HCEC 1CT (cell line): ENCODE measurements at regions not wholly inside any gene's neighbourhood (a gene's known extent, or its start where the extent isn't known, plus 50 kb on each side); places are given as distances from the start of the nearest gene placed in this dataset.

ENCODE experiments used
- DNase-seq: peaks from one replicate; pipeline ENCODE4 v3.0.0-alpha.2; 2017

DNA sequence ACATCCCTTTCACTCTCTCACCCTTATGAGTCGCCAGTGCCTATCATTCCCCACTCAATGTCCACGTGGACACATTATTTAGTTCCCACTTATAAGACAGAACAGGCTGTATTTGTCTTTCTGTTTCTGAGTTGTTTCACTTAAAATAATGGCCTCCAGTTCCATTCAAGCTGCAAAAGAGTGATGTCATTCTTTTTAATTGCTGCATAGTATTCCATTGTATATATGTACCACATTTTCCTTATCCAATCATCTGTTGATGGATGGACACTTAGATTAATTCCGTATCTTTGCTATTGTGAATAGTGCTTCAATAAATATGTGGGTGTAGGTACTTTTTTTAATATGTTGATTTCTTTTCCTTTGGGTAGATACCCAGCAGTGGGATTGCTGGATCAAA, 79.1 kb downstream of the ZNF365 start:
- DNase-seq = no peak

DNA sequence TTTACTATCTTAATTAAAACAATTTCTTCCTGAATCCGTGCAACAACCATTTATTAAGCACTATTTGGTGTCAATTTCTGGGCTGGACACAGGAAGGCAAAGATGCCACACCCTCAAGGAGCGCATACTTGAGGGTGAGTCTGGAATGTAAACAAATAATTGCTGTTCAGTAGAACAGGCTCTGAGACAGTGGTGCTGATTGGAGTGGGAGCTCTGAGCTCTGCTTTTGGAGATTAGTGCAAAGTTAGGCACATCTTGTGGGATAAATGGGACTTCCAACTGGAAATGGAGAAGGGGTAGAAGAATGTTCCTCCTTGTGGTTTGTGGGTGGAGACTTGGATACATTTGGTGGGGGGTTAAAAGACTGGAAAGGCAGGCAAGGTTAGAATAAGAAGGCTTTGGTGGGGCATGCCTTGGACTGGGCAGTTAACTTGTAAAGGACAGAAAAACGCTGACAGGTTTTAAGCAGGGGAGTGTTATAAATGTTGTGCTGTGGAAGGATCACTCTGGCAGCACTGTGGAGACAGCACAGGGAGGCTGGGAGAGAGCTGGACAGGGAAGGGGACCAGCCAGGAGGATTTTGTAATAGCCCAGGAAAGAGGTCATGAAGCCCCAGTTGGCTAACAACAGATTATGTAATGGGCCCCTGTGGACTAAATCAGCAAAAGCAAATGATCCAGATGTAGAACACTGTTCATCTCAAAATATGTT, 80.7 kb downstream of the ZNF365 start:
- peak; percentile 74 for DNase-seq

DNA sequence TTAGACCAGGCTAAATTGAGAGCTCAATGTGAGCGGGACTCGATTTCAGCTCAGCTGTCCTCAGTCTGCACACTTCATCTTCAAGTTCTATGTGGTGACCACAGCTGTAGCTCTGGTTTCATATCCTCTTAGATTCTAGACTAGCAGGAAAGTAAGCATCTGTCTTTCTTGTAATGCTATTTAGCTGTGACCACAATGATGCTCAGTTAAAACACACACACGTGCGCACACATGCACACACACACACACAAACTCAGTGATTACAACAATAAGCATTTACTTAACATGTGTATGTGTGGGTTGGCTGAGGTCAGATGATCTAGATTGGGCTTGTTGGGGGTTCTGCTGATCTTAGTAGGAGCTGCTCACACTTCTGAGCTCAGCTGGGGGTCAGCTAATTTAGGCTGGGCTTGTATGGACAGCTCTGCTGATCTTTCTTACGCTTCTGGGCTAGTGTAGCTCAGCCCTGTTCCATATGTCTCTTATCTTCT, 82.5 kb downstream of the ZNF365 start:
- DNase-seq = no peak

DNA sequence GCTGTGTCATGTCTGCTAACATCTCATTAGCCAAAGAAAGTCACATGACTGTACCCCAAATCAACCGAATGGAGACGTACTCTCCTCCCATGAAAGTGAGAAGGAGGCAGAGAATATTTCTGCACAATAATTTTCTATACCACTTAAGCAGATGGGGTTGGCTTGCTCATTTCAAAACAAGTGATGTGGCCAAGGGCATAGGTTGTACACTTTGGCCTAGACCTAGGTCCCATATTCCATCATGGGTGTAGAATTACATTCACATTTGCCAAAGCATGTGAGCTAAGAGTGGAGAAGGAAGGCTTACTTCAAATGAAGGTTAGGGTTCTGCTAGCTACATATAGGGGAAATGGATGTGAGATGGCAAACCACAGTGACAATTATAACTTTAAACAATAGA, 83.0 kb downstream of the ZNF365 start:
- no peak for DNase-seq

DNA sequence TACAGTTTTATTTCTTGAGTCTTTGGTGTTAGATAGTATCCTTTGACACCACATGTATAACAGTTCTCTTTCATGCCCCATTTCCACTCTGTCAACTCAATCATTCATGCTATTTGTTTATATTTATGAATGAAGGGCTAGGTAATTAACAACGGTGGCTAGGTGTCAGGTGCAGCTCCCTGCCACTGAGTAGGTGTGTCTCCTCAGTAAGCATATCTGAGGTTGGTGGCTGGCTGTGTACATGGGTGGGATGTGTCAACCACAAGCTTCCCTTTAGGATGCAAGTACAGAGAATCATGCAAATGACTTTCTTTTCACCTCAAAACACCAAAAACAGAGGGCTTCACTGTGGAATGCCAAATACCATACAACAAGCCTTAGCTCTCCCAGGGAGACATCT, 83.4 kb downstream of the ZNF365 start:
- DNase-seq = no peak

DNA sequence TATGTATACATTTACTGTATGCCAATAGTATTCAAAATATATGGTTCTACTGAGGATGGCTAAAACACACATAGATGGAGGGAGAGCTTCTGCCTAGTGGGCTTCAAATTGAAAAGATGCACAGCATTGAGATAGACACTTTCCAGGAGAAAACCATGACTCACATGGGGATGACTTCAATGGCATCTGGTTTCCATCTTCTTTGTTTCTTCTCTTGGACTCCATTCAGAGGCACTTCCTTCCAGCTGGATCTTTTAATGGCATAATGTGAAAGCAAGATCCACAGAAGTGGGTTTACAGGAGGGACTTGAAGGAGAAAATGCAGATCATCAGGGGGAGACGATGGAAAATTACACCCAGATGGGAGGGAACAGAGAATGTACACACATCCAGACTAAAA, 84.9 kb downstream of the ZNF365 start:
- peak; percentile 78 for DNase-seq

DNA sequence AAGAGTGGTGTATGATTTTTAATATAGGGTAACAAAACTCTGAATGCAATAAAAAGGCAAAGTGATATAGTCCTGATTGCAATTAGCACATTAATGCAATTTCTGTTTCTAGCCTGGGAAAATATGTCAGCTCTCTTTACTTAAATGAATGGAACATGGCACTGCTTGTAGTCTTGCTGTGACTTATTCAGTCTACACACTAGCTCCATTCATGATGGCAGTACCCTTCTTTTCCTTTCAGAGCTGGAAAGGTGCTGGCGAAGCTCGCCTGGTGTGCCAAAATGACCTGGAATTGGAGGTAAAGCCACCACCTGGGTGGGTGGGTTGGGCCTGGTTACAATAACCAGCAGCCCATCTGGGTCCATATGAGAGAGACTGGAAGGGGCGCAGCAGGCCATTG, 85.3 kb downstream of the ZNF365 start:
- DNase-seq = no peak

DNA sequence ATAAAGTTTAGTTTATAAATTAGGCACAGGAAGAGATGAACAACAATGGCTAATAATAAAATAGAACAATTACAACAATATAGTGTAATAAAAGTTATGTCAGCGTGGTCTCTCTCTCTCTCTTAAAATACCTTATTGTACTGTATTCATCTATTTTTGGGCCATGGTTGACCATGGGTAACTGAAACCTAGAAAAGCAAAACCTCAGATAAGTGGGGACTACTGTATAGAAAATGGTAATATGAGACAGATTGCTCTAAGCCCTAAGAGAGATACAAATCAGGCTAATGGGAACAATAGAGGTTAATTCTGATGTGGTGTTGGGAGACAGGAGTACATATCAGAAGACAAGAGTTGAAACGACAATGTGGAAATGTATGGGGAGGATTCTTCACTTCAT, 86.2 kb downstream of the ZNF365 start:
- no peak for DNase-seq

DNA sequence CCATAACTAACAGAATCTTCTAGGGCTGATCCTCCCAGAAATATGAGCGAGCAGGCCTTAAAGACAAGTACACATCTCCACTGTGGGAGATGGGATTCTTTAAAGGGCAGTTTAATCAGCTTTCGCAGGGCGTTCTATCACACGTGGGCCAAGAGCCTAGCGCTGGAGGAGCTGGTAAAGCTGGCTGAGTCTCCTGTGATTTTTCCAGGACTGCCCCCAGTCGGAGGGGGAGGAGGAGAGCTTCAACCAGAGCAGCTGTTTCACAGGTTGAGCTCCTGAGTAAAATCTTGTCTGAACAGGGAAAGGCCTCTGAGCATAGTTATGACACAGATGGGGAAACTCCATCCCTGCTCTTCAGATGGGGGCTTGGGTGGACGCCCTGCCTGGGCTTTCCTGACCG, 87.0 kb downstream of the ZNF365 start:
- no peak for DNase-seq

DNA sequence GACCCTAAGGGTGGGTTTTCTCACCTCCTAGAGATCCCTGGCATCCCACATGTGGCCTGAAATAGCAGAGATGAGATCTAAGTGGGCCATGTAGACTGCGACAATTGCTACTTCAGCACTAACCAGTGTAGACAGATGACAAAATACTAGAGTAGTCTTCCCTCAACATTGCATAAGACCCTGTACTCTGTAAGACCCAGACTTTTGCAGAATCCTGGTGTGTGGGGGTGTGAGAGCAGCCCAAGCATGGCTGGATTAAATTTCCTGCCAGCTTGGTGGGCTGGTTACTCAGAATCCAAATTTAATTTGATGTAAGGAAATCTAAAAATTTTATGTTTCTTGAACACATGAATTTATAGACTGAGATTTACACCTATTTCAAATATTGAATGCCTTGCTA, 88.3 kb downstream of the ZNF365 start:
- DNase-seq = no peak

DNA sequence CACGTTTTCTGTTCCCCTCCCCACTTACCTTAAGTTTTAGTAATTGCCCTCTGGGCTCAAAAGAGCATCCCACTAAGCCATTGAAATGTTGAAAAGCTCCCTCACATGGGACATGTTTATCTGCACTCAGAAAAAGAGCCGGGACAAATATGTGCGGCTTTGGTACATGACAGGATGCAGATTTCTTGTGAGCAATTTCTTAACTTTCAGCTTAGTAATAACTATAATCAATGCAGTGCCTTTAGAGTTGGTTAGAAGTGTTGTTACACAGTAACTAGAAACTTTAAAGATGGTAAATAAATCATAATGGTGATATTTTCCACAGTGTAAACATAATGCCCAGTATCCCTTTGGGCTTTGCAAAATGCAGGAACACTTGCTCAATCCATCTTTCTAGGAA, 89.2 kb downstream of the ZNF365 start:
- no peak for DNase-seq

DNA sequence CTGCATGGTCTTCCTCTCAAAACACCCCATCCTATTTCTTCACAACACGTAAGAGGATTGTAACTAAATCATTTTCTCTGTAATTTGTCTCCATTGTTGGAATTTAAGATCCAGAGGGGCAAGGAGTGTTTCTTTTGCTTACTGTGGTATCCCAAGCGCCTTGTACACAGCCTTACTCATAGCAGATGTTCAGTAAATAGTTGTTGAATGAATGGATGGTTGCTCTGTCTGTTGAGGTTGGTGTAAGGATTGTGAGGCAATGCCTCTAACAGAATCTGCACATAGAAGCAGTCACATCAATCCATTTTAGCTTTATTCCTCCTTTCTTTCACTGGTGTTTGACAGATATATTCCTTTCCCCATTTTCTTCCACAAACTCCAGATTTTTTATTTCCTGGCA, 90.1 kb downstream of the ZNF365 start:
- peak; percentile 52 for DNase-seq

DNA sequence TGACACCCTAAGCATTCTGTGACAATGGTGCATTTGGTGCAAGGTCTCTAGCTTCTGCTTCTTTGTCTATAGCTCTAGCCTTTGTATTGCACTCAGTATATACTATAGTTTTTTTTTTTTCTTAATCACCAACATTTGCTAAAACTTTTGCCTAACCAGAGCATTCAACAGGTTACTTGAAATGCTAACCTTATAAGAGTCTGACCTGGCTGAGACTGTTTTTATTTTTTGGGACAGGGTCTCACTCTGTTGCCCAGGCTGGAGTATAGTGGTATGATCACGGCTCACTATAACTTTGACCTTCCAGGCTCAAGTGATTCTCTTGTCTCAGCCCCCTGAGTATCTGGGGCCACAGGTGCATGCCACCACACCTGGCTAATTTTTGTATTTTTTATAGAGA, 92.4 kb downstream of the ZNF365 start:
- DNase-seq = no peak

DNA sequence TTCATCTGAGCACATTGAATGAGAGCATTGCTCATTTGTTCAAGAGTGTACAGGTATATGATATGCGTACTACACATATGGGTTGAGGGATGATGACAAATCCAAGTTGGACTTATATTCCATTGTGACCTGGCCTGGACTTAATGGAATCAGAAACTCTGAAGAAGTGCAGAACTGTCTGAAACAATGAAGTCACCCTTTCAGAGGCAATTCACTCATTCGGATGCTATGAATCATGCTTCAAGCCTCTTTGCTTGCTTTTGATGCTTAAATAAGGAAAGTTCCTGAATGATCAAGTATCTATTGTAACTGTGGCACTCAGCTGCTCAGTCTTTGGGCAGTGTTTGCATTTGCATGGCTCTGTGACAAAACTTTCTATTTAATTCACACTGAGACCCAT, 93.4 kb downstream of the ZNF365 start:
- DNase-seq = peak; percentile 15

DNA sequence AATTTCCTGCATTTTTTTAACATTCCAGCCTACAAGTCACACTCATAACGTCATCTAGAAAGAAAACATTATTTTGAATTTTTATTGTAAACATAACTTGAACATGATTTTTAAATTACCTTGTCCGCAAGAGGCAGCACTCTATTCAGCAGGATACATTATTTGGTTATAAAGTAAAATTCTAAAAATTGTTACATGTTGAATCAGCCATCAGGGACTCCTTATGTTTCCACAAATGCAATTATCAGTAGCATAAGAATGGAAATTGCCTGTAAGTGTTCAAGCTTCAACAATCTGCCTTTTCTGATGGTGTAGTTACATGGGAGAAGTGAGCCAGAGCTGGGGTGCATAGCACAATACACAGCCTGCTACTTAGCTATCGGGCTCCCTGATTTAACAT, 97.5 kb downstream of the ZNF365 start:
- DNase-seq = no peak

DNA sequence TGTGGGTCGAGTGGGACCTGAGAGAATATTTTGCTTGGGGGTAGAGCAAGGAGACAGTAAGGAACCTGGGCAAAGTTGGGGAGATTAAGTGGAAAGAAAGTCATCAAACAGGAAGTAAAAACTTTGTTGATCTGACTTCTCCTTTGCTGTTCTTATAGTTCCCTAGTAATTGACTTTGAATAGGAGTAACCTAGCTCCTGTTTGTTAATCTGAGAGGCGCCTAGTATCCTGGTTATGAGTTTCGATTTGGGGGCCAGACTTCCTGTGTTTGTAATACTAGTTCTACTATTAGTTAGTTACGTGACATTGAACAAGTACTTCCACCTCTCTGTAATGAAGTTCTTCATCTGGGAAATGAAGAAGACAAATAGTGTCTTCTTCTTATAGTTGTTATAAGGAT, 99.1 kb downstream of the ZNF365 start:
- DNase-seq = no peak

DNA sequence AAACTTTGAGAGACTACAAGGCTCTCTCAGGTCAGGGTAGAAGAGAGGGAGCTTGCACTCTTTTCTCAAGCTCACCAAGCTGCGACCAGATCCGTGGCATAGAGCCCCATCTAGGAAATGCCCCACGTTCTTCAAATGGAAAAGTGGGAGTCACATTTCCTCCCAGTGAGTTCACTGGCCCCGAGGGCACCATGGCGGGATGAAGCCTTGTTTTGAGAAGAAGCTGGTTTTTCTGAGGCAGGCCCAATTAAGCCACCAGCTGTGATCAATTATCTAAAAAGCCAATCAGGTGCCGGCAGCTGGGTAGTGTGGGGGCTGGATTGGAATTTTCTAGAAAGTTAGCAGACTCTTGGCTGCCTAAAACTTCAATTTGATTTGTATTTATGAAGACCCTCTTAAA, 101.4 kb downstream of the ZNF365 start:
- DNase-seq = no peak

DNA sequence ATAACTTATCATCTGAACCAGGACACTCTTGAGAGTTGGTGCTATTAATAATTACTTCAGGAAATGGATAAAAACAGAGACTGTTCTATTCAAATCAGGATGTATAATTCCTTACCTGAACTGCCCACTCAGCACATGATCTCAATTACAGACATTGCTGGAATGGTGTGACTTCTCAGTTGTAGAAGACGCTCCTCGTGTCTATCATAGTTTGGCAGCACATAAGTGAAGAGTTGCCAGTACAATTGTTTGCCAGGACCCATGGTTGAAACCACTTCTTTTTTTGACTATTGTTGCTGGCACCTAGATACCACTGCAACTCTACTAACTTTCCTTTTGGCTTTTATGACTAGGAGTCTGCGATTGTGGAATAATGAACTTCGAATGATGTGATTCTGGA, 105.4 kb downstream of the ZNF365 start:
- DNase-seq = no peak

DNA sequence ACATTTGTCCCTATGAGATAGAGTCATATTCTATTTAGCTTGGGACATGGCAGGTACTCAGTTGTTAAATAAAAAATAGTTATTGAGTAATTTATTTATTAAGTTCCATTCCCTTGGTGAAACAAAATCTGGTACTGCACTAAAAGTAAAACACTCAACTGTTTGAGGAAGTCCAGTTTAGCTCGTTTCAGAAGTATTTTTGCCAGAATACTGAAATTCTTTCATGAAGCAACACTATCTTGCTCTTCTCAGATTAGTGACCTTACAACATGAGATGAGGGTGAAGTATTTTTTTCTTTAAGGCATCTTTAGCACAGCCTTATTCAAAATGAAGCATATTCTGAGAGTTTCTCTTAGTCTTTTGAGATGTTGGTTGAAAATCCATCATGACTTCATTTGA, 106.0 kb downstream of the ZNF365 start:
- DNase-seq = no peak

DNA sequence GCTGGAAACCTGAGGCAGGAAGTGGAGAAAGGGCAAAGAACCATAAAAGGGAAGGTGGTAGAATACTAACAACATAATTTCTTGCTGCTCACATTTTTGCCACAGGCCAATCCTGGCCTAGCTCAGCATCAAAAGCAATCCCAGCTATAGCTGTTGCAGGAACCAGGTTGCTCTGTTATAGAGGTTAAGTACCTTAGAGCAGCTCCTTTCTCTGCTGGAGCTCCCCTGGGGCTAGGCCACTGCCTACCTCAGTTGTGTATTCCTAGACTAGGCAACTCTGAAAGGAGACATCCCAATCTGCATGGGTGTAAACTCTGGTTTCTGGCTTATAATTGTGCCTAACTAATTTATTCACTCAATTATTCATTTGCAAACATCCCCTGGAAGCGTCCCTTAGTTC, 108.4 kb downstream of the ZNF365 start:
- no peak for DNase-seq

DNA sequence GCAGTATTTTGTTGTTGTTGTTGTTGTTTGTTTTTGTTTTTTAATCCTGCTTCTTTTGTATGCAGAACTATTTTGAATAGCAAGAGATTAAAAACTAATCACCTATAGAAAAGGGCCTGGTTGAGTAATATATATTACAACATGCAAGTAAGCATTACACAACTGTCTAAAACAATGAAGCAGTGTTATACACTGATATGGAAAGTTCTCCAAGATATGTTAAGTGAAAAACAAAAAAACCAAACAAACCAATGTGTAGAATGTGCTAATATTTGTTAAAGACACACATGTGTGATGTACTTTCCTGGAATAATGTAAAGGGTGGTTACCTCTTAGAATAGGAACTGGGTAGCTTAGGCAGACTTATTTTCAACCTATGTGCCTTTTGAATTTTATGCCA, 117.4 kb downstream of the ZNF365 start:
- DNase-seq = no peak

DNA sequence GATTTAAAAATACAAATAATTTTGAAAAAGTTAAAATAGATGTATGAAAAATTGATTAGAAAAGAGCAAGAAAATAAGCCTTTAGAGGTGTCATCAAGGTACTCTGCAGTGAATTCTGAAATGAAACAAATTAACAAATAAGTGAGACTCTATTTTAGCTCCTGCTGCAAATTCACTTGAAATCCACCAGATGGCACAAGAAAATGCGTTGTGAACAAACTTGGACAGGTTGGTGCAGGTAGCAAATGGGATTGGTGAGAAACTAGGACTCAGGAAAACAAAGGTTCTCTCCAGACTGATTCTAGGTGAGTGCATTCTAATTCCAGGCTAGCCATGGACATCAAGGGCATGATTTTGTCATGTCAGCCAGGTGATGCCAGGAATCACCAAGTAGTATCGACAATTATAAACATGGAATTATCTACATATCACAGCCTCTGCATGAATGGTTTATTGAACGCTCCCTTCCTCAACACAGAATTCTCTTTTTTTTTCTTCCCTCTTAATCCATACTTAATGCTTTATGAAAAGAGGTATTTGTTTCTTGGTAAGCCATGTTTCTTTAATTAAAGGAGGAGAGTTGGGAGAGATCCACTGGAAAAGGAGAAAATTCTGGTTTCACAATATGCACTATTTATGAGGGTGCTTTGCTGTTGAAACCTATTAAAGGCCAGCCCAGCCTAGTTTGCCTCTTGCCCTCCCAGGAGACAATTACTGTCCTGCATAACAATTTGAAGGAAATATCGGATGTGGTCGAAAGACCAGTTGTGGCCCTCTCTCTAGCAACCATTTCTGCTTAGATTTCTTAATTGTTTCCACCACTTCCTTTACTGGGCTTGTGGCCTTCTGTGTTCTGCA, 118.1 kb downstream of the ZNF365 start:
- no peak for DNase-seq

DNA sequence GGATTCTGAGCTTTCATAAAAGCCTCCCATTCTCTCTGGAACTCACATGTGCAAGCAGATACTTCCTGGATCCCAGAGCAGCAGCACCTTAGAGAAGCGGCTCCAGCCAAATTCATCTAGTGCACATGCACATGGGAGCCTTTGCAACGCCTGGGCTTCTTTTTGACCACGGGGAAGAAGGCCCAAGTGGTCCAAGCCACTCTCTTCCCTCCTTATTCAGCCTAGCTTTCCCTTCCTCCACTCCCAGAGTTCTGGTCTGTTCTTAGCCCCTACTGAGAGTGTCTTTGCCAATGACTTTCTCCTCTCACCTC, 118.7 kb downstream of the ZNF365 start:
- no peak for DNase-seq

DNA sequence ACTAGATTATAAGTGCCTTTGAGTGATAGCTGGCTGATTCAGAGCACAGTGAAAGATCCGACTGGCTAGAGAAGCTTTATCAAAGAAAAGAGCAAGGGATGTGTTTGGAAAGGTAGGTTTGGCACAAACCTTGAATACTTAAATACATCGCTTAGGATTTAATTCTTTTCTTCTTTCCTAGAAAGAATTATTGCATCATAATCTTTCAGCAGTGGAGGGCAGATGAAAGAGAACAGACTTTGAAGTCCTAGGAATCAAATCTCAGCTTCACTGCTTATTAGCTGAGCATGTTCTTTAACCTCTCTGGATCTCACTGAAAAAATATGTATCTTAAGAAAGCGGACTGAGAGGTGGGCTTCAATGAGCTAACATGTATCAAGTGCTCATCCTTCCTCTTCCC, 122.8 kb downstream of the ZNF365 start:
- DNase-seq = no peak

DNA sequence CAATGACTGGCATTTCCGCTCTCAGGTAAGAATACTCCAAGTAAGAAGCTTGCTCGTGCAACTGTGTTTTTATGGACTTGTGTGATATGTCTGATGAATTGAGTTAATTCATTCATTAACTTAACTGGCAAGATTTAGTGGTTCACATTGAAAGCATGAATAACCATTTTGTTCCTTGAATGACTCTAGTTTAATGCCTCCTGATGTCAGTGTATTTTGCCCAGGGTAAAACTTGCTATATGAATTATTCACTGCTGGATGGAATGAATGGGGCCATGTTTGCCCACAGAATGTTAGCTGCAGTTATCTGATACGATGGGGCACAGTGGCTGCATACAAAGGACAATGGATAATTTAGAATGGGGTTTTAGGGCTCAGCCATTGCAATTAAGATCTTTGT, 124.1 kb downstream of the ZNF365 start:
- DNase-seq = no peak
